Pancreas (tissue), 10 donors: ENCODE measurements at regions not wholly inside any gene's neighbourhood (a gene's known extent, or its start where the extent isn't known, plus 50 kb on each side); places are given as distances from the start of the nearest gene placed in this dataset.
"Not testable (repeated sequence)": the region's sequence is repeated elsewhere in the genome, so short reads cannot be mapped to it uniquely, and the experiment has no call there.

Experiments
- ATAC-seq, 4 donors: fragments of 200-7000 bp; cut with Tn5 transposase; one replicate each; pipeline versions ENCODE4 v1.8.0 to v1.9.1; 2020; ENCODE audit warnings: mild to moderate bottlenecking in 4 of 4, moderate library complexity in 4 of 4
- DNase-seq, 6 donors: peaks; one replicate each; pipeline ENCODE4 v3.0.0-alpha.2; 2020
- FAIRE-seq: peaks from 2 replicates; lab custom pipeline; 2012; peaks lifted over from hg19 to GRCh38; lab: Jason Lieb, UNC
- H3K27ac ChIP-seq, 4 donors: fragments of 200-600 bp; sonication (generic); 1 replicate in 3 of 4; 2 replicates in 1 of 4; pipeline versions ENCODE4 v1.5.0 to v1.8.0; 2020
- H3K27me3 ChIP-seq, 4 donors: fragments of 200-600 bp; one replicate each; pipeline ENCODE4 v1.8.0; 2021
- H3K36me3 ChIP-seq, 3 donors: fragments of 200-600 bp; sonication (generic) in 1 of 3; one replicate each; pipeline versions ENCODE4 v1.5.0 to v1.8.0; 2020 to 2021
- H3K4me1 ChIP-seq, 3 donors: fragments of 200-600 bp; one replicate each; pipeline ENCODE4 v1.8.0; 2021
- H3K4me3 ChIP-seq, 4 donors: fragments of 200-600 bp; sonication (generic) in 2 of 4; one replicate each; pipeline versions ENCODE4 v1.5.0 to v1.8.0; 2020 to 2021
- H3K9me3 ChIP-seq, 4 donors: fragments of 200-600 bp; one replicate each; pipeline ENCODE4 v1.8.0; 2021
- CTCF ChIP-seq, 4 donors: fragments of 200-600 bp; sonication (generic) in 3 of 4; IDR thresholded peaks; one replicate each; pipeline versions ENCODE4 v1.5.0 to v1.8.0; 2021; ENCODE audit warnings: antibody characterized with exemption in 4 of 4
- WGBS, 2 donors: extraction: QIAGEN DNeasy Blood & Tissue Kit; methylation state at CpG; one replicate each; pipeline ENCODE4 v1.1.7; 2013; 5-methylcytosine and 5-hydroxymethylcytosine counted together
- intact Hi-C, 3 donors: fragments of 100-400 bp; cut with DNase I; formaldehyde crosslinking; loops; one replicate each; pipeline versions ENCODE4 v1.11.1 to v1.14.2; 2022
- donor health status: healthy with polysubstance abuse.
- donor health status: DM: no; HTN: no; CAD: no; lungs with moderate emphysema.
- donor health status: DM: no; HTN: no; CAD: no.
- donor health status: control.
- donor health status: control.
- donor health status: Bipolar disorder and iron deficiency.
- donor health status: DM: yes; HTN: yes; CAD: no.
- donor health status: DM: no; HTN: no; CAD: no.
- donor health status: DM: no; HTN: no; CAD: no.
- donor health status: DM: yes; HTN: yes; CAD: no.

DNA sequence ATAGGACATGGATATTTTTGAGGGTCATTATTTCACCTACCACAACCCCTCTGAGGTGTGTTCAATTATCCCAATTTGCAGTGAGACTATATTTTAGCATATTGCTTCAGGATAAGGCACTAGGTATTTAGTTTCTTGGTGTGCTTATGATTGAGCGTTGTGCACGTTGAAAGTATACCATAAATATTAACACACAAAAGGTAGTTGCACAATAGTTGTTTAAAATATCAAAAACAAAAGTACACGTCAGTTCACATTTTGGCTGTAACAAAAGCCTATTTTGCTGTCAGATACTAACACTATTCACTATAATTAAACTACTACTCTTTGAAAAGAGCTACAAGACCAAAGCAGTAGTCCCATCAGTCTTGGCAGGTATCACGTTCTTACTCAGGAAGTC is 367.5 kb downstream of the DSC3 start:
- Histone ChIP-seq H3K4me1 (no peaks in the 10 kb centered on the region), H3K4me3 (no peak overlapping the region), H3K27me3 (no peaks in the 10 kb centered on the region), H3K36me3 (no peaks in the 10 kb centered on the region), H3K9me3 (no peaks in the 10 kb centered on the region), H3K27ac (no peak overlapping the region)
- ATAC-seq (no peak), FAIRE-seq (no peak), DNase-seq (no peak)
- WGBS, 2 donors = 63 to 70% methylated on average over 4 of the region's 4 CpGs
- TF ChIP-seq CTCF (IDR thresholded peaks at IDR 0.05) = no peak
- intact Hi-C loops = no loop called here

- Histone ChIP-seq H3K9me3 (no peaks in the 10 kb centered on the region), H3K27ac (no peak overlapping the region), H3K36me3 (no peaks in the 10 kb centered on the region), H3K4me3 (no peak overlapping the region), H3K4me1 (no peaks in the 10 kb centered on the region), H3K27me3 (no peaks in the 10 kb centered on the region)
- TF ChIP-seq CTCF (IDR thresholded peaks at IDR 0.05) = no peak
- ATAC-seq (no peak), FAIRE-seq (no peak), DNase-seq (no peak)
- 59 to 88% methylated on average over 2 of the region's 2 CpGs for WGBS, 2 donors
- intact Hi-C loops = no loop called here
Measured at GRCh38 chr18:30674596-30674995, 367.9 kb downstream of the DSC3 start.

- not testable (repeated sequence) for ATAC-seq, H3K36me3 ChIP-seq
Measured at GRCh38 chr18:30672439-30672838, 370.1 kb downstream of the DSC3 start.

GRCh38 chr18:30658306-30658705 is 384.2 kb downstream of the DSC3 start:
- Histone ChIP-seq H3K4me3 (no peak overlapping the region), H3K27ac (no peak overlapping the region), H3K36me3 (no peaks in the 10 kb centered on the region), H3K27me3 (no peaks in the 10 kb centered on the region), H3K4me1 (no peaks in the 10 kb centered on the region), H3K9me3 (no peaks in the 10 kb centered on the region)
- 66 to 80% methylated on average over 1 of the region's 1 CpG for WGBS, 2 donors
- TF ChIP-seq CTCF (IDR thresholded peaks at IDR 0.05) = no peak
- ATAC-seq (no peak), FAIRE-seq (no peak), DNase-seq (no peak)
- intact Hi-C loops = no loop called here

More at GRCh38 chr18:30672439-30672838, 370.1 kb downstream of the DSC3 start:
- H3K4me1 ChIP-seq, intact Hi-C loops, H3K27me3 ChIP-seq, FAIRE-seq, H3K9me3 ChIP-seq, H3K4me3 ChIP-seq, H3K27ac ChIP-seq, DNase-seq: not testable (repeated sequence)
- 90 to 91% methylated on average over 1 of the region's 1 CpG for WGBS, 2 donors

DNA sequence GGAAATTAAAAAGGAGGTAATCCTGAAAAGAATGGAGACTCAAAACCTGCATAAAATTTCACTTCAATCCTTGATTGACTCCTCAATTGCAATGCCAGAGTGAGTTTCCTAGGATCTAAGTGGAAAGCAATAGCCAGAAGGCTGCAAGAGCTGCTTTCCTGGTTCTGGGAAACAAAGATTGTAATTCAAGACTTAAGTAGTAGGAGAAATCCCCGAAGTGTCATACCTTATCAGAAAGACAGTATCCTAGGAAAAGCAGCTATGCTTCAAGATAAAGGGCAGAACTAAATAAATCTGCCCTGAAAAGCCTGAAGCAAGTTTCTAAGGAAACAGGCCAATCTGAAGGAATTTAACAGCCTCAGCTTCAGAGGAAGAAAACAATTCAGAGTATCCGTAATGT is 390.2 kb downstream of the DSC3 start:
- intact Hi-C loops = no loop called here
- no peaks in the 10 kb centered on the region for H3K27me3 ChIP-seq
- ATAC-seq = no peak

More for the DNA sequence above, 390.2 kb downstream of the DSC3 start:
- WGBS, 2 donors = 30 to 34% methylated on average over 2 of the region's 2 CpGs
- TF ChIP-seq CTCF (IDR thresholded peaks at IDR 0.05) = no peak
- no peaks in the 10 kb centered on the region for H3K4me1 ChIP-seq
- no peak overlapping the region for H3K4me3 ChIP-seq
- no peaks in the 10 kb centered on the region for H3K9me3 ChIP-seq
- H3K27ac ChIP-seq = no peak overlapping the region
- H3K36me3 ChIP-seq = no peaks in the 10 kb centered on the region
- DNase-seq = no peak
- no peak for FAIRE-seq
